ENCODE measurements at regions not wholly inside any gene's neighbourhood (a gene's known extent, or its start where the extent isn't known, plus 50 kb on each side); places are given as distances from the start of the nearest gene placed in this dataset.

- Mint-ChIP-seq H3K9me3 (no peaks in the 10 kb centered on the region), H3K4me3 (no peak overlapping the region), H3K36me3 (no peaks in the 10 kb centered on the region), H3K4me1 (ENCODE audit: low read depth) (peaks cover 13% of the 10 kb centered on the region), H3K27me3 (peaks cover 3% of the 10 kb centered on the region), H3K27ac (no peak overlapping the region)
- intact Hi-C loops (cut with micrococcal nuclease) = no loop called here
- POLR2A ChIA-PET = no interaction called here
- CTCF ChIA-PET = no interaction called here
- no peak for DNase-seq
Observed at GRCh38 chr6:139597087-139597763, 222.8 kb upstream of the CITED2 start.

- H3K27ac Mint-ChIP-seq = no peak overlapping the region
- intact Hi-C loops (cut with micrococcal nuclease) = no loop called here
- POLR2A ChIA-PET = no interaction called here
- H3K27me3 Mint-ChIP-seq = peaks cover 10% of the 10 kb centered on the region
- H3K4me3 Mint-ChIP-seq = no peak overlapping the region
- DNase-seq = no peak
- no peaks in the 10 kb centered on the region for H3K36me3 Mint-ChIP-seq
- CTCF ChIA-PET = interaction anchor here (0.6 to 1.2 kb wide), 2 partner anchors 342 to 390 kb away, joined by 3 read pairs; no protein-coding TSS in a partner anchor
- peaks cover 6% of the 10 kb centered on the region for H3K4me1 Mint-ChIP-seq (ENCODE audit: low read depth)
- H3K9me3 Mint-ChIP-seq = no peaks in the 10 kb centered on the region
Observed at GRCh38 chr6:139595183-139595582, 220.7 kb upstream of the CITED2 start.

DNA sequence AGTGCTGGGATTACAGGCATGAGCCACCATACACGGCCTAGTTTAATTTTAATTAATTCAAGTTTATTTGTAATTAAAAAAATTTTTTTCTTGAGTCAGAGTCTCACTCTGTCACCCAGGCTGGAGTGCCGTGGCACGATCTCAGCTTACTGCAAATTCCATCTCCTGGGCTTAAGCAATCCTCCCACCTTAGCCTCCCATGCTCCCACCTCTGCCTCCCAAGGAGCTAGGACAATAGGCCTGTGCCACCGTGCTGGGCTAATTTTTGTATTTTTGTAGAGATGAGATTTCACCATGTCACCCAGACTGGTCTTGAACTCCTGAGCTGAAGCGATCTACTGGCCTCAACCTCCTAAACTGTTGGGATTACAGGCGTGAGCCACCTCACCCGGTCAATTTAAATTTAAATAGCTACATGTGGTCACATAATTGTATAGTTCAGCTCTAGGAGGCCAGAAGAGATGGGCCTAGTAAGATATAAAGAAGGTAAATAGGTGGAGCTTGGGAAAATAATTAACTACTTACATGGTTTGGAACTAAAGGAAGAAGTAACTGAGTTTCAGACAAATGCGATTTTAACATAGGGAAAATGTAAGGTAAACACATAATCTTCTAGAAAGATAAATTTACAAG is 220.0 kb upstream of the CITED2 start:
- intact Hi-C loops (cut with micrococcal nuclease) = no loop called here
- DNase-seq = no peak
- Mint-ChIP-seq H3K4me1 (ENCODE audit: low read depth) (peaks cover 6% of the 10 kb centered on the region), H3K9me3 (no peaks in the 10 kb centered on the region), H3K4me3 (no peak overlapping the region), H3K27me3 (peaks cover 13% of the 10 kb centered on the region), H3K36me3 (no peaks in the 10 kb centered on the region), H3K27ac (no peak overlapping the region)
- ChIA-PET POLR2A (no interaction called here), CTCF (interaction anchor here (0.6 kb wide), 1 partner anchor 342 kb away, joined by 3 read pairs; no protein-coding TSS in a partner anchor)

GRCh38 chr6:139593081-139593480 is 218.6 kb upstream of the CITED2 start:
- Mint-ChIP-seq H3K27me3 (peaks cover 17% of the 10 kb centered on the region), H3K9me3 (no peaks in the 10 kb centered on the region), H3K4me3 (no peak overlapping the region), H3K36me3 (no peaks in the 10 kb centered on the region), H3K27ac (no peak overlapping the region), H3K4me1 (ENCODE audit: low read depth) (peaks cover 6% of the 10 kb centered on the region)
- no peak for DNase-seq
- intact Hi-C loops (cut with micrococcal nuclease) = no loop called here
- POLR2A ChIA-PET = no interaction called here
- CTCF ChIA-PET = no interaction called here

GRCh38 chr6:139592011-139592410 is 217.6 kb upstream of the CITED2 start:
- peaks cover 17% of the 10 kb centered on the region for H3K27me3 Mint-ChIP-seq

DNA sequence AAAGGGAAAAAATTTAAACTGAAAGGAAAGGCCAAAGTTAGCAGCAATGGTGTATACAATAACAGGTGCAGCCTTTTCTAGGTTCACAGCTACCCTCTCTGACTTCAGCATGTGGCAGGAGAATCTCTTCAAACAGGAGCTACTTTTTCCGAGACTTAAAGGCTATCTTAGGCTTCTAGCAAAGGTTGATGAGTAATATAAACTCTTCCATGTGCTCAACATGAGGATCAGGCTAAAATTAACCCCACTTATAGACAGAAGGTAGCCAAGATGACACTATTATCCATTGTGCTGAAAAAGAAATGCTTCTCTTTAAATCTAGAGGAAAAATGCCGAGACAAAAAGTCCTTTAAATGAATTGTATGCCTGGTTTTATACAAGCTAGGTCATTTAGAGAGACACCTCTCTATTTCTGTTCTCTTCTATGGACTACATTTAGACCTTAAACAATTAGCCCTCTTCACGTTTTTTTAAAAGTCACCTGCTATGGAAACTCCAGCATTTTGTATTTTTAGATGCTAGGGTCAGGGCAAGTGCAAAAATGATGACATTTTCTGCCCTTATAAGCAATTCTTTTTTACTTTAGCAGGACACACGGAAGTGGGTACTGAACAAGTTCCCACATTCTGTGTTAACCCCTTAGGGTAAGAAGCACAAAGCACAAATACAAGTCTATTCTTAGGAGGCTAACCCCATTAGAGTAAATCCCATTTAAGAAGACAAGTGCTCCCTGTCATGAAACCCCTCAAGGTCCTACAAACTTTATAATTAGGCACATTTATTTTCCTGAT is 216.8 kb upstream of the CITED2 start:
- Mint-ChIP-seq H3K27ac (no peak overlapping the region), H3K9me3 (no peaks in the 10 kb centered on the region), H3K4me3 (no peak overlapping the region), H3K27me3 (peaks cover 17% of the 10 kb centered on the region), H3K4me1 (ENCODE audit: low read depth) (peaks cover 6% of the 10 kb centered on the region), H3K36me3 (no peaks in the 10 kb centered on the region)
- ChIA-PET POLR2A (interaction anchor here (0.7 kb wide), 1 partner anchor 216 kb away, joined by 4 read pairs; no protein-coding TSS in a partner anchor), CTCF (no interaction called here)
- intact Hi-C loops (cut with micrococcal nuclease) = no loop called here
- no peak for DNase-seq

More at GRCh38 chr6:139592011-139592410, 217.6 kb upstream of the CITED2 start:
- POLR2A ChIA-PET = no interaction called here
- intact Hi-C loops (cut with micrococcal nuclease) = no loop called here
- DNase-seq = no peak
- Mint-ChIP-seq H3K4me1 (ENCODE audit: low read depth) (peaks cover 6% of the 10 kb centered on the region), H3K4me3 (no peak overlapping the region), H3K9me3 (no peaks in the 10 kb centered on the region), H3K36me3 (no peaks in the 10 kb centered on the region), H3K27ac (no peak overlapping the region)
- CTCF ChIA-PET = no interaction called here

- peaks cover 17% of the 10 kb centered on the region for H3K27me3 Mint-ChIP-seq
- ChIA-PET CTCF (no interaction called here), POLR2A (interaction anchor here (0.7 kb wide), 1 partner anchor 215 kb away, joined by 4 read pairs; no protein-coding TSS in a partner anchor)
- no peaks in the 10 kb centered on the region for H3K36me3 Mint-ChIP-seq
- H3K4me1 Mint-ChIP-seq (ENCODE audit: low read depth) = peaks cover 3% of the 10 kb centered on the region
- intact Hi-C loops (cut with micrococcal nuclease) = no loop called here
- H3K4me3 Mint-ChIP-seq = no peak overlapping the region
- no peak for DNase-seq
- H3K9me3 Mint-ChIP-seq = no peaks in the 10 kb centered on the region
- no peak overlapping the region for H3K27ac Mint-ChIP-seq
Observed at GRCh38 chr6:139590206-139590605, 215.8 kb upstream of the CITED2 start.

DNA sequence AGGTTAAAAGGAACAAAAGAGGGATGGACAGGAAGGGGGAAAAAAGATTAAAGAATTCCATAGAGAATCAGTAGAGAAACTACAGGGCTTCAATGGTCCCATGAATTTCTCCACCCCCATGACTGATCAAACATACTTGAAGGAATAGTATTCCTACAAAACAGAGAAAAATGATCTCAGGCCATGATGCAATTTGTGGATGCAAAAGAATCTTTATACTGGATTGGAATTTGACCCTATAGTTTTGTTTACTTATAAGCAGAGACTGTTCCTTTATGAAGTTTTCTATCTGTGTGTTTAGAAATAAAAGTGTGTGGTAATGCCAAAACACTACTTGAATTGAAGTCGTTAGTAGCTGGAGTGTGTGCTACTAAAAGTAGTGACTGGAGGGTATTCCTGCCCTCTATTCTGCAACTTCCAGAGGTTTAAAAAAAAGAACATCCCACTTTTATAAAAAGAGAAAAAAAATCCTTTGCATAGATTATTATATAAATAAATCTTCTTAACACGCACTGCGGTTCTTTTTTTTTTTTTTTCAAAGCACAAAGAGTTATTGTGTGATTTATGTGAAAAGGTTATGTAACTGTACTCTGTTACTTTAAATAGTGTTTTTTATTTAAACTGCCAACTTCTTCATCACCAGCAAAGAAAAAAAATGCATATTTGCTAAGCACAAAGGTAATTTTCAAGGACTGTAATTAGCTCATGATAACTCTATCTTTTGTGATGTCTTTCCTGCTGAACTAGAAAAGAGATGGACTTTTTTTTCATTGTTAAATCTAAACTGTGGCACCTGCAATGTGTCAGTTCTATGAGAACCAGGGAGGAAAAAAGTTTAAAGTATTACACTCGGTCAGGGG is 214.5 kb upstream of the CITED2 start:
- Mint-ChIP-seq H3K36me3 (no peaks in the 10 kb centered on the region), H3K27me3 (peaks cover 19% of the 10 kb centered on the region), H3K27ac (no peak overlapping the region), H3K4me3 (no peak overlapping the region), H3K9me3 (no peaks in the 10 kb centered on the region), H3K4me1 (ENCODE audit: low read depth) (no peaks in the 10 kb centered on the region)
- no peak for DNase-seq
- intact Hi-C loops (cut with micrococcal nuclease) = no loop called here
- ChIA-PET POLR2A (interaction anchor here (0.9 kb wide), 1 partner anchor 215 kb away, joined by 4 read pairs; the partner anchor contains the start of gene CITED2), CTCF (no interaction called here)

GRCh38 chr6:139588076-139588639 is 213.7 kb upstream of the CITED2 start:
- Mint-ChIP-seq H3K27ac (no peak overlapping the region), H3K9me3 (no peaks in the 10 kb centered on the region), H3K27me3 (peaks cover 23% of the 10 kb centered on the region), H3K36me3 (no peaks in the 10 kb centered on the region), H3K4me3 (no peak overlapping the region), H3K4me1 (ENCODE audit: low read depth) (peaks cover 3% of the 10 kb centered on the region)
- intact Hi-C loops (cut with micrococcal nuclease) = no loop called here
- ChIA-PET CTCF (no interaction called here), POLR2A (no interaction called here)
- DNase-seq = no peak

- DNase-seq = no peak
- CTCF ChIA-PET = no interaction called here
- intact Hi-C loops (cut with micrococcal nuclease) = no loop called here
- no peak overlapping the region for H3K4me3 Mint-ChIP-seq
- POLR2A ChIA-PET = no interaction called here
- no peak overlapping the region for H3K27ac Mint-ChIP-seq
- no peaks in the 10 kb centered on the region for H3K36me3 Mint-ChIP-seq
- no peaks in the 10 kb centered on the region for H3K9me3 Mint-ChIP-seq
- peaks cover 26% of the 10 kb centered on the region for H3K27me3 Mint-ChIP-seq
- H3K4me1 Mint-ChIP-seq (ENCODE audit: low read depth) = peaks cover 3% of the 10 kb centered on the region
Observed at GRCh38 chr6:139587469-139587868, 213.0 kb upstream of the CITED2 start.

DNA sequence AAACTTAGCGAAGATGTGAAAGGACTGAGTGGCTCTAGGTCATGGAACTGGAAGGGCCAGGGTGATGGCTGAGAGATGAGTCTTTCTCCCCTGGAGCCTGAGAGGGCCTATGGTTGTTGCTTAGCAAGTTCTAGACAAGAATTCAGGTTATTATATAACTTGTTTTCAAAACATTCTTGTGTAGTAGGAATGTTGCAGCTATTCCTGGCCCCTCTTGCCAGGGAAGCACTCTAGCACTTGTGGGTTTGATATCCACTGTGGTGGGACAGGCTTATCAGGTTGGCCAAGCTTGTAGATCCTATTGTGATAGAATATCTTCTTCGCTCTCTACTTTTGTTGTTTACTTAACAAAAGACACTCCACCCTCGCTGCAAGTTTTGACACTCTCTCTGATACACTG is 211.8 kb upstream of the CITED2 start:
- Mint-ChIP-seq H3K4me3 (no peak overlapping the region), H3K36me3 (no peaks in the 10 kb centered on the region), H3K27ac (no peak overlapping the region), H3K27me3 (peaks cover 20% of the 10 kb centered on the region), H3K9me3 (no peaks in the 10 kb centered on the region), H3K4me1 (ENCODE audit: low read depth) (peaks cover 6% of the 10 kb centered on the region)
- intact Hi-C loops (cut with micrococcal nuclease) = no loop called here
- no peak for DNase-seq
- POLR2A ChIA-PET = no interaction called here
- CTCF ChIA-PET = no interaction called here
